NK-92 treated with Interleukin-12 subunit alpha and Interleukin-12 subunit beta, amount 100 ng/mL, for 24 hours (cell line): ENCODE measurements at regions not wholly inside any gene's neighbourhood (a gene's known extent, or its start where the extent isn't known, plus 50 kb on each side); places are given as distances from the start of the nearest gene placed in this dataset.

Source experiments
- DNase-seq: peaks from one replicate; lab custom pipeline; 2025; lab: John Stamatoyannopoulos, UW

GRCh38 chr5:167861928-167862426, 429.5 kb upstream of the WWC1 start:
- no peak for DNase-seq

GRCh38 chr5:167863883-167864282, 427.6 kb upstream of the WWC1 start:
- DNase-seq: no peak

DNA sequence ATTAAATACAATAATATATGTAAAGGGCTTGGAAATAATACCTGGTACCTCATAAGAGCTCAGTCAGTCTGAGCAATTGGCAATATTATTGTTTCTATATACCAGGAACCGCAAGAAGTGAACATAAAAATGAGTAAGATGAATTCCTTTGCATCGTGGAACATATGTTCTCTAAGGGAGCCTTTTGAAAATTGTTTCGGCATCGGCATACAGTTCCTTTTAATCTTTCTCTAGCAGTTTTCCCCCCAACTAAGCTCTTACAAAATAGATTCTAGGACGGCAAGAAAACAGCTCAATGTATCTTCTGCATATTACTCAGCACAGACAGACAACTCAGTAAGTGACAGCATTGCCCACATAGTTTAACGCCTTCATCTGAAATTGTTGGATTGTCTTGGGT, 426.6 kb upstream of the WWC1 start:
- no peak for DNase-seq

DNA sequence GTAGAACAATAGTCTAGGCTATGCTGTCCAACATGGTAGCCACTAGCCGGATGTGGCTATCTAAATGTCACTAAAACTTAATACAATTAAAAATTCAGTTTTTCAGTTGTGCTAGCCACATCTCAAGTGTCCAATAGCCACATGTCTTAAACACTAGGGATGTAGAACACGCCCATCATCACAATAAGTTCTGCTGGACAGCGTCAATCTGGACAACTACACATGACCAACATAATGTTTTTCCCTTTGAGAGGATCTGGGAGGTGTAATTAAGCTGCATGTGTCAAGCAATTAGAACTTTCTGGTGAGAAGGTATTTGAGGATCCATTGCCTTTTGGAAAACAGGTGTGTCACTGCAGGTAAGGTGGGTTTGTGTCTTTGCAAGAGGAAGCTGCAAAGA, 424.6 kb upstream of the WWC1 start:
- DNase-seq: no peak

DNA sequence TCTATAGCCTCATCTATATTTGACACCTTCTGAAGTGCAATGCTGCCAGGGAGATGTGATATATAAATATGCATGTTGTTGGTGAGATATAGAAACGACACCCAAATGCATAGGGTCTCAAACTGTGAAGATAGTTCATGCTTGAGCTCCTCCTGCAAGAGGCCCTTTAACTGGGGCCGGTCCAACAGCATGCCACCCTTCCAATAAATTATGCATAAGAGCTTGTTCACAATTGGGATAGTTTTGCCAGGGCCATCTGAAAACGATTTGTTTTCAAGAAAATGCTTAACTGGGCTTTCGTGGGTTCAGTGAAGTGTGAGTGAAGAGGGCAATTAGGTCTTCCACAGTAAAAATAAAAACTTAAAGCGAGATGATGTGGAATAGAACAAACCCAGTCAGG, 424.2 kb upstream of the WWC1 start:
- no peak for DNase-seq

DNA sequence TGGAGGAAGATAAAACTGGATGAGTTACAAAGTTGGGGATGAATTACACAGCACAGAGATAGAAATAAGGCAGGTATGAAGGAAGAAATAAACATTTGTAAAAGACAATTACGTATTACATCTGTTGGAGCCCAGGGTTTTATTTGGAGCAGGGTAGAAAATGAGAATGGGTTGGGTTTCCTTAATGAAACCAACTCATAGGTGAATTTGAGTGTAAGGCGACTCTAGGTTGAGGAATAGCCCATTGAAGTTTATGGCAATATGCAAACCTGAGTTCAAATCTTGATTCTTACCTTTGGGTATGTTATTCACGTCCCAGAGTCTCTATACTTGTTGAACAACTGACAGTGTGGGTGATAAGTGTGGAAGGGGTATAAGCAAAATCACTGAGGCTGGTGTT, 422.3 kb upstream of the WWC1 start:
- DNase-seq: no peak

GRCh38 chr5:167870055-167870454, 421.4 kb upstream of the WWC1 start:
- DNase-seq: no peak

DNA sequence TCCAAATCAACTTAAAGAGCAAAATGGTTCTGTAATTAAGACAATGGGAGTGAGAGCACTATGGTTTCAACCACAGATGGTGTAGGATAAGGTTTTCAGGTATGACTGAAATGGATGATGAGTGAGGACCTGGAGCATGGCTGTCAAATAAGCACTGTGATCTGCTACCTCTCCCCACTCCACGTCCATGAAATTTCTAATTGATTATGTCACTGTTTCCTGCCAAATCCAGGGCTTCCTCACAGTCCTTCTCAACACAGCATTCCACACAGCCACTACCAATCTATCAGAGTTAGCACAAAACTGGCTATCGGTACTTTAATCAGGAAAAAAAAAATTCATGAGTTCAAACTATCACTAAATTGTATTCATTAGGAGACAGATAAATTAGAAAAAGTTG, 420.4 kb upstream of the WWC1 start:
- DNase-seq: no peak

- DNase-seq: no peak
Measured at GRCh38 chr5:167872791-167873190, 418.7 kb upstream of the WWC1 start.

GRCh38 chr5:167877114-167877722, 414.2 kb upstream of the WWC1 start:
- no peak for DNase-seq

DNA sequence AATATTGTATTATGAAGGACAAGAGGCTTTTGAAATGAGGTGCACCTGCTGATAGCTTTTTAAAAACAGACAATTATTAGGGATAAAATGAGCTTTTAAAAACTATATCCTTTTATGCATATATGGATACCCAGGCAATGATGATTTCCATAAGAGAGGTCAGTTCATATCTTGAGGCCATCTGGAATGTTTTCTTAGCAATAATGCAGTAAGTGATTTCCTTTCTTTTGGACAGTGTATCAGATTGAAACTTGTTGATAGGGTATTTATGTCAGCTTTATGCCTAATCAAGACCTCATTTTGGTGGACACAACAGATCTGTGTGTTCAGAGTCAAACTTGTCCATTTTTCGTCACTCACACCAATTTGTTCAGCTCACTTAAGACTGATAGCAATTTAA, 413.5 kb upstream of the WWC1 start:
- DNase-seq: no peak

- DNase-seq: no peak
Measured at GRCh38 chr5:167880420-167880819, 411.0 kb upstream of the WWC1 start.

DNA sequence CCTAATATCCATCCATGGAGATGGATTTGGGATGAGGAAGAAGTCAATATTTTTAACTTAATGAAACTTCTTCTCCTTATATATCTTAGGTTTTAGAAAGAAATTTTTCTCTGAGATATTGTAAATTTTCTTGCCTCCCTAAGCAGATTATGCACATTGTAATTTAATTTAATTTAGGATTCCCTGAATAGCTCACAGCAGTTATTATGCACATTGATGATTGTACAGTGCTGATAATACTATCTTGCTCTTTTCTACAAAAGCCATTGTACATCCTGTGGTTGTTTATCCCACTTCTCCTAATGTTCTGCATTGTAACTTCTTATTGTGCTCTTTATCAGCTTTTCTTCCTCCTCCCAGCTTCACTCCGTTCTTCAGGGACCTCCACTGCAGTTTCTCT, 410.4 kb upstream of the WWC1 start:
- DNase-seq: no peak

DNA sequence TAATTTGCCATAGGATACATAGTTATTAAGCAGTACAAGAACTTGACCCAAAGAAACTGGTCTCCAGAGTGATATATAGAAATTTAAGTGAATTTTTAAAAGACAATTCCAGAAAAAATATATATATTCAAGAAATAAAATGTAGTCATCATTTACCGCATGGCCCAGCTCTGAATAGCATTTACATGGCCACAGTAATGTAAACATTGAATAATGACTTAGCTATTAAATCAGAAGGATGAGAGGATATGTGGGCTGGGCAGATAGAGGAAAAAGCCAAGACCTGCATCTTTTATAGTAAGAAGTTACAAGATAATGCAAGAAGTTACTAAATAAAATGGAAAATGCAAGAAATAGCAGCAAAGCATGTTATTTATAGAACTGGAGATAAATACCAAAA, 405.2 kb upstream of the WWC1 start:
- no peak for DNase-seq

DNA sequence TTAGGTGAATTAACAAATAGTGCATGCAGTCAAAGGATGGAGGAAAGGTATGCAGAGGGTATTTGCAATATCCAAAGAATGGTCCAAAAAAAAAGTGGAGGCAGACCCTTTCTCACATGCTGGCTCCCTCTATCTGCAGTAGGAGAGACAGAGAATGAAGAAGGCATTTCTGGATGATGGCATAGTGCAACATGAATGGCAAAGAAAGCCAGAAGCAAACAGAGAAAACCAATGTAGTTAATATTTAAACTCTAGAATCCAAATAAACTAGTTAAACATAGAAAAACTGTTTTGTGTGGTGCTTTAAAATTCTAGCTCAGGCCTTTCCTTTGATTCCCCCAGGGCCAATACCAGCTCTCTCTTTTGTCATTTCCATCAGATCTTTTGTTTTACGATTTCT, 403.1 kb upstream of the WWC1 start:
- DNase-seq: no peak

GRCh38 chr5:167889276-167889675, 402.2 kb upstream of the WWC1 start:
- DNase-seq: no peak

DNA sequence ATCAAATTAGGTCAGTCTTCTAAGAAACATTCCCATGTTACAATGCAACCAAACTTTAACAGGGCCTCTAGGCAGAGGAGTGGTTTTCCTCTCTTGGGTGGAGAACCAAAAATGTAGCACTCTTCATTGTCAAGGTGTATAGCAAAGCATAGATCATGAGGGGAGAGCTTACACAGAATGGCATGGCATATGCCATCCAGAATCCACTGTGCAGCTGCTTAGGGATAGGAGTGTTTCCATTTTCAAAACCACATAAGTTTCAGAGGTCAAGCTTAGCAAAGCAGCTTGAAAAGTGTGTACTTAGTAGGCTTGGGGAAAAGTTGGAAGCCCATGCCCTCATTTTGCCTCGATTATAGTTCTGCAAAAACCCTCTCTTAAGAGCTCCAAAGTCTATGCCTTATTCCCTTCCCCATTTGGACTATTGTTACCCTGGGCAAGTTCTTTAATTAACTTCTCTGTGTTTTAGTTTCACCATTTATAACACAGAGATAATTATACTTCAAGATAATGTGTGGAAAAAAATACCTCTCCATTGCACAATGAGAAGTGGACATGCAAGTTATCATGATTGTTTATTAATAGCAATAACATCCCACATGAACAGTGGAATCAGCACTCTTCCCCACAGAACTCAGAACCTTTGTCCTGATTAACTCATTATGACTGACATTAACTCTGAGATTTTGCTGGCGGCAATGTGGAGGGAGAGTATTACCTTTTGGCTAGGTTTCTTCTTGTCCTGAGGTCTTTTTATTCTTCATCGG, 398.9 kb upstream of the WWC1 start:
- DNase-seq: no peak

DNA sequence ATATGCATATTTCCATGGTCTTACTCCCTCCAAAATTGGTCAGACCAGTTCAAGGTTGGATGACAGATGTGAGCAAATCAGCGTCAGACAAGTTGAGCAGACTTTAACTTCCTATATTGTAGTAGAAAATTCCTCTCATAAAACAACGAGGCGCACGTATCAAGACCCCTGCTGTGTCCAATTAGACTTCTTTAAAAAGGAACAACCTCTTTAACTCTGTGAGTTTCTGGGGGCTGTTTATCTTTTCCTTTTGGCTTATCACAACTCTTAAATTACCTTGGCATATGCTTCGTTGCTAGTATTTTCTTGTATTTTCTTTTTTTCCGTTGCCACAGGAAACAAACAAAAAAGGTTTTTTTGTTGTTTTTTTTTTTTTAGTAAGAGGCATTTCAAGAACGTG, 398.2 kb upstream of the WWC1 start:
- DNase-seq: no peak

GRCh38 chr5:167894631-167895472, 396.6 kb upstream of the WWC1 start:
- DNase-seq: no peak

GRCh38 chr5:167895899-167896659, 395.4 kb upstream of the WWC1 start:
- DNase-seq: no peak

DNA sequence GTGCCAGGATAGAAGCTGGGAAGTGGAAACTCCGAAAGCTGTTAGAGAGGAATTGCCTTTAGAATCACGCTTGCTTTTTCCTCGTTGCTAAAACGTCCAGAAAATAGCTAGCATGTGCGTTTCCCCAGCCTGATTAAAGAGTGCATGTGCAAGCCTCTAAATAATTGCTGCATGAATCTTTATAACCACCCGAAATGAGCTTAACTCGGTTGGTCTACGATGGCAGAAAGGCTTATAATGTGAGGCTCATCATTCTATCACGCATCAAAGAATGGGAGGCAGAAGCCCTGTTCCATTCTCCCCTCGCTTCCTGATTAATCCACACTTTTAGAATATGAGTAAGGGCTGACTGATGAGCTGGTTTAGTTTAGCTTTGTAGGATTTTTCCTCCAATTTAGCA, 394.6 kb upstream of the WWC1 start:
- no peak for DNase-seq

DNA sequence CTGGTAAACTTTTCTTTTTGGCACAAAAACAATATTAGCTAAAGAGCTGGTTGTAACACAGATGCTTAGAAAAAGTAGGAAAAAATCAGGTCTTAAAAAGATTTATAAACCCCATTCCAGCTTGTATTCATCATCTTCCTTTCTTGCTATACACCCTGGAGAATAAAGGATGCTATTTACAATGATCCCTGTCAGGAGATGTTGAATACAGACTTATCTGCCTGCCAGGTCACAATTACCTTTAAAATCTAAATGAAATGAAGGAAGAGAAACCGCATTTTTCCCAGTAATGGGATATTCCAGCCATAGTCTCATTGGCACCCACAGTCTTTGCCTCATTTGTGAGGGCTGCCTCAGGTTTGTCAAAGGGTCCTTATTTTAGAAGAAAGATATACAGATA, 394.1 kb upstream of the WWC1 start:
- DNase-seq: no peak
